ENCODE measurements at regions not wholly inside any gene's neighbourhood (a gene's known extent, or its start where the extent isn't known, plus 50 kb on each side); places are given as distances from the start of the nearest gene placed in this dataset.

- Histone ChIP-seq H3K27me3 (ENCODE audit: insufficient read depth, low read depth, low read length) (no peaks in the 10 kb centered on the region), H3K9me3 (ENCODE audit: low read length) (no peaks in the 10 kb centered on the region), H2AFZ (ENCODE audit: low read depth, low read length) (no peak overlapping the region), H4K20me1 (ENCODE audit: insufficient read depth) (no peaks in the 10 kb centered on the region), H3F3A (ENCODE audit: insufficient read depth, low read length, poor library complexity, severe bottlenecking) (no peaks in the 10 kb centered on the region), H3K79me2 (replicated peaks; ENCODE audit: insufficient read depth, low read length) (no peaks in the 10 kb centered on the region), H3K9ac (ENCODE audit: low read length) (no peak overlapping the region), H3K36me3 (ENCODE audit: insufficient read depth, low read length) (no peaks in the 10 kb centered on the region), H3K27ac (ENCODE audit: low read length) (no peak overlapping the region), H3K4me2 (ENCODE audit: low read length) (no peak overlapping the region), H3K9me2 (ENCODE audit: insufficient read depth, low read length) (no peaks in the 10 kb centered on the region), H3K4me3 (ENCODE audit: low read length) (no peak overlapping the region)
- no peak for TF ChIP-seq EP300 (conservative IDR thresholded peaks at IDR 0.05; ENCODE audit: poor library complexity, severe bottlenecking)
- no peak for TF ChIP-seq POLR2AphosphoS5 (IDR thresholded peaks at IDR 0.05)
- no peak for TF ChIP-seq SMC3 (conservative IDR thresholded peaks at IDR 0.05; ENCODE audit: poor library complexity)
- TF ChIP-seq REST (IDR thresholded peaks at IDR 0.05; ENCODE audit: borderline replicate concordance), result no peak
- no peak for TF ChIP-seq EZH2 (IDR thresholded peaks at IDR 0.05; ENCODE audit: borderline replicate concordance, insufficient read depth, low read length, poor library complexity, severe bottlenecking)
- TF ChIP-seq MXI1 (conservative IDR thresholded peaks at IDR 0.05; ENCODE audit: poor library complexity, severe bottlenecking), result no peak
- TF ChIP-seq CTCF (IDR thresholded peaks at IDR 0.05; ENCODE audit: poor library complexity, severe bottlenecking), result no peak
- TF ChIP-seq TAF1 (IDR thresholded peaks at IDR 0.05; ENCODE audit: low read depth), result no peak
- no peak for TF ChIP-seq RAD21 (conservative IDR thresholded peaks at IDR 0.05)
These were observed 430.0 kb upstream of the FAM98A start for GRCh38 chr2:34029073-34029472.

- H3K27me3 ChIP-seq (ENCODE audit: insufficient read depth, low read depth, low read length), result no peaks in the 10 kb centered on the region
- no peak overlapping the region for H3K4me2 ChIP-seq (ENCODE audit: low read length)
- no peak overlapping the region for H3K27ac ChIP-seq (ENCODE audit: low read length)
- no peak overlapping the region for H3K4me3 ChIP-seq (ENCODE audit: low read length)
- no peak overlapping the region for H3K9ac ChIP-seq (ENCODE audit: low read length)
- H3K9me2 ChIP-seq (ENCODE audit: insufficient read depth, low read length), result no peaks in the 10 kb centered on the region
- no peaks in the 10 kb centered on the region for H3K36me3 ChIP-seq (ENCODE audit: insufficient read depth, low read length)
- H3K9me3 ChIP-seq (ENCODE audit: low read length), result no peaks in the 10 kb centered on the region
- no peaks in the 10 kb centered on the region for H3F3A ChIP-seq (ENCODE audit: insufficient read depth, low read length, poor library complexity, severe bottlenecking)
- H4K20me1 ChIP-seq (ENCODE audit: insufficient read depth), result no peaks in the 10 kb centered on the region
- H3K79me2 ChIP-seq (replicated peaks; ENCODE audit: insufficient read depth, low read length), result no peaks in the 10 kb centered on the region
- H2AFZ ChIP-seq (ENCODE audit: low read depth, low read length), result no peak overlapping the region
- TF ChIP-seq POLR2AphosphoS5 (IDR thresholded peaks at IDR 0.05), result no peak
These were observed 426.1 kb upstream of the FAM98A start for GRCh38 chr2:34025196-34025595.

GRCh38 chr2:34012715-34013302, 413.7 kb upstream of the FAM98A start:
- TF ChIP-seq EP300 (conservative IDR thresholded peaks at IDR 0.05; ENCODE audit: poor library complexity, severe bottlenecking) (no peak), MXI1 (conservative IDR thresholded peaks at IDR 0.05; ENCODE audit: poor library complexity, severe bottlenecking) (no peak), TAF1 (IDR thresholded peaks at IDR 0.05; ENCODE audit: low read depth) (no peak), REST (IDR thresholded peaks at IDR 0.05; ENCODE audit: borderline replicate concordance) (no peak), SMC3 (conservative IDR thresholded peaks at IDR 0.05; ENCODE audit: poor library complexity) (peak; percentile 80), EZH2 (IDR thresholded peaks at IDR 0.05; ENCODE audit: borderline replicate concordance, insufficient read depth, low read length, poor library complexity, severe bottlenecking) (no peak), CTCF (IDR thresholded peaks at IDR 0.05; ENCODE audit: poor library complexity, severe bottlenecking) (peak; percentile 80), POLR2AphosphoS5 (IDR thresholded peaks at IDR 0.05) (no peak), RAD21 (conservative IDR thresholded peaks at IDR 0.05) (peak; percentile 83)
- no peak overlapping the region for H3K9ac ChIP-seq (ENCODE audit: low read length)
- H3K27me3 ChIP-seq (ENCODE audit: insufficient read depth, low read depth, low read length), result no peaks in the 10 kb centered on the region
- no peaks in the 10 kb centered on the region for H3F3A ChIP-seq (ENCODE audit: insufficient read depth, low read length, poor library complexity, severe bottlenecking)
- H3K9me2 ChIP-seq (ENCODE audit: insufficient read depth, low read length), result no peaks in the 10 kb centered on the region
- no peak overlapping the region for H3K27ac ChIP-seq (ENCODE audit: low read length)
- no peak overlapping the region for H2AFZ ChIP-seq (ENCODE audit: low read depth, low read length)
- H3K4me3 ChIP-seq (ENCODE audit: low read length), result no peak overlapping the region
- H3K9me3 ChIP-seq (ENCODE audit: low read length), result no peaks in the 10 kb centered on the region
- H3K36me3 ChIP-seq (ENCODE audit: insufficient read depth, low read length), result no peaks in the 10 kb centered on the region
- H3K4me2 ChIP-seq (ENCODE audit: low read length), result no peak overlapping the region
- H4K20me1 ChIP-seq (ENCODE audit: insufficient read depth), result no peaks in the 10 kb centered on the region
- H3K79me2 ChIP-seq (replicated peaks; ENCODE audit: insufficient read depth, low read length), result no peaks in the 10 kb centered on the region
